Cardiac muscle cell (in vitro differentiated cells and primary cell): ENCODE measurements at regions not wholly inside any gene's neighbourhood (a gene's known extent, or its start where the extent isn't known, plus 50 kb on each side); places are given as distances from the start of the nearest gene placed in this dataset.
A peak's percentile ranks its signal among the peaks of the same experiment; 100 is the strongest.

Source experiments
- DNase-seq, 2 donors: peaks; one replicate each; pipeline versions ENCODE4 v3.0.0 to v3.0.0-alpha.2; 2010 to 2017; ENCODE audit warnings: low read depth in 1 of 2, low spot score in 1 of 2
- H3K27ac ChIP-seq: fragments of 200-600 bp; sonication (generic); 2 replicates; pipeline ENCODE4 v1.5.1; 2016
- H3K27me3 ChIP-seq: fragments of 200-600 bp; sonication (generic); 2 replicates; pipeline ENCODE4 v1.6.0; 2016; ENCODE audit warnings: control low read depth
- H3K36me3 ChIP-seq: fragments of 200-600 bp; sonication (generic); 2 replicates; pipeline ENCODE4 v1.5.1; 2016; ENCODE audit warnings: control low read depth
- H3K4me1 ChIP-seq: fragments of 200-600 bp; sonication (generic); 2 replicates; pipeline ENCODE4 v1.8.1; 2017; ENCODE audit warnings: low read depth, mild to moderate bottlenecking, mixed run types
- H3K4me3 ChIP-seq: fragments of 200-600 bp; sonication (generic); 2 replicates; pipeline ENCODE4 v1.5.1; 2016; ENCODE audit warnings: mild to moderate bottlenecking
- H3K9me3 ChIP-seq: fragments of 200-600 bp; sonication (generic); 2 replicates; pipeline ENCODE4 v1.5.1; 2017; ENCODE audit warnings: low read depth, mild to moderate bottlenecking, control low read depth
- TF ChIP-seq, protein P1 (sequence below): IDR thresholded peaks from 2 replicates; pipeline ENCODE4 v1.5.1; 2012; ENCODE audit warnings: low read depth, mild to moderate bottlenecking, low read length

DNA sequence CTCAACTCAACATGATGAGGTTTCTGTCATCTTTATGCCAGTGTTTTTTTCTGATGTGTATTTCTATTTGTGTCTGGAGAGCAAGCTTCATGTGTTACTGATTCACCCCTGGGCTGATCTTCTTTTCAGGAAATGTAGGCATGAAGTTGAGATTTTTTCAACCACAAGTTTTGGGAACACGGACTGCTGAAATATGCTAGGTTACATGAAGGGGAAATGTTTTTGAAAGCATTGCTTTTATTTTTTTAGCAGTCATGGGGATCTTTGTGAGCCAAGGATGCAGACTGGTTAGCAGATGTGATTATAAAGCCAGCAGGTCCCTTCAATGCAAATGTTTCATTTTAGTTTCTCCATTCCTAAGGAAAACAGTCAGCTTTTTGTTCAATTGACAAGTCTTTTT lies 219.3 kb upstream of the COL8A1 start:
- Histone ChIP-seq H3K4me3 (no peak overlapping the region), H3K27ac (no peak overlapping the region)
- TF ChIP-seq, protein P1, sequence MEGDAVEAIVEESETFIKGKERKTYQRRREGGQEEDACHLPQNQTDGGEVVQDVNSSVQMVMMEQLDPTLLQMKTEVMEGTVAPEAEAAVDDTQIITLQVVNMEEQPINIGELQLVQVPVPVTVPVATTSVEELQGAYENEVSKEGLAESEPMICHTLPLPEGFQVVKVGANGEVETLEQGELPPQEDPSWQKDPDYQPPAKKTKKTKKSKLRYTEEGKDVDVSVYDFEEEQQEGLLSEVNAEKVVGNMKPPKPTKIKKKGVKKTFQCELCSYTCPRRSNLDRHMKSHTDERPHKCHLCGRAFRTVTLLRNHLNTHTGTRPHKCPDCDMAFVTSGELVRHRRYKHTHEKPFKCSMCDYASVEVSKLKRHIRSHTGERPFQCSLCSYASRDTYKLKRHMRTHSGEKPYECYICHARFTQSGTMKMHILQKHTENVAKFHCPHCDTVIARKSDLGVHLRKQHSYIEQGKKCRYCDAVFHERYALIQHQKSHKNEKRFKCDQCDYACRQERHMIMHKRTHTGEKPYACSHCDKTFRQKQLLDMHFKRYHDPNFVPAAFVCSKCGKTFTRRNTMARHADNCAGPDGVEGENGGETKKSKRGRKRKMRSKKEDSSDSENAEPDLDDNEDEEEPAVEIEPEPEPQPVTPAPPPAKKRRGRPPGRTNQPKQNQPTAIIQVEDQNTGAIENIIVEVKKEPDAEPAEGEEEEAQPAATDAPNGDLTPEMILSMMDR = no peak

DNA sequence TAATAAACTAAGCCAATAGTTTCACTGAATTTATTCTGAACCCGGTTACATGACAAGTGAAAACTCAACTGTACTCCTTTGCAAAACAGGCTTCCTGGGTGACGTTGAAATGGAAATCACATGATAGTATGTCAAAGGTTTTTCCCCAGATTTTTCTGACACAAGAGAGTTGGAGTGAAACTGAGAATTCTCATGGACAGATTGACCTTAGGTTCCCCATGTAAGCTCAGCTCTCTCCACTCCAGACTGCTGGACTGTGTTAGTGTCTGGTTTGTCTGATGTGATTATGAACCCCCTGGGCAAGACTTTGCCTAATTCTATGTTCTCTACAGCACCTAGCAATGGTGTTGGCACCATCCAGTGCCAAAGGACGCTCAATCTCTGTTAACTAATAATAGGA lies 219.7 kb upstream of the COL8A1 start:
- TF ChIP-seq, protein P1 = no peak

More for the DNA sequence above, 219.3 kb upstream of the COL8A1 start:
- Histone ChIP-seq H3K9me3 (no peaks in the 10 kb centered on the region), H3K36me3 (no peaks in the 10 kb centered on the region), H3K27me3 (no peaks in the 10 kb centered on the region), H3K4me1 (no peaks in the 10 kb centered on the region)
- DNase-seq = peak in 1 of 2 donors; percentile 59

DNA sequence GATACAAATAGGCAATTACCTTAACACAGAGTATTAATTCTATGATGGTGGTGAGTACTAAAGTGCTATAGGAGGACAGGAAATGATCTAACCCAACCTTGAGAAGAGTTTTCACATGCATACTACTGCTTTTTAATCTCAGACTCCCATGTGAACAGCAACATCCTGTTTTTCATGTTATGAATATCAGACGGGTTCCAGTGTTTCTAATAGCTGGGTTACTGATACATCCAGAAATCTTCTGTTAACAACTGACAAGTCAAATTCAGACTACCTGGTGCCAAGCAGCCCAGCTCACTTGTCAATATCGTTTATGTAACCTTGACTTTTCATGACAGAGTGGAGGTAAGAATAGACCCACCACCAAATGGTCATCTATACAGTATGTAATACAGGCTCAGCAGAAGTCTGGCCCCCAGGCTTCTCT lies 220.2 kb upstream of the COL8A1 start:
- no peaks in the 10 kb centered on the region for H3K27me3 ChIP-seq
- TF ChIP-seq, protein P1 = no peak
- no peak overlapping the region for H3K4me3 ChIP-seq
- DNase-seq = no peak
- H3K27ac ChIP-seq = no peak overlapping the region
- no peaks in the 10 kb centered on the region for H3K9me3 ChIP-seq
- H3K36me3 ChIP-seq = no peaks in the 10 kb centered on the region
- H3K4me1 ChIP-seq = no peaks in the 10 kb centered on the region

More for the DNA sequence above, 219.7 kb upstream of the COL8A1 start:
- H3K36me3 ChIP-seq = no peaks in the 10 kb centered on the region
- DNase-seq = no peak
- H3K27me3 ChIP-seq = no peaks in the 10 kb centered on the region
- no peaks in the 10 kb centered on the region for H3K4me1 ChIP-seq
- H3K4me3 ChIP-seq = no peak overlapping the region
- H3K27ac ChIP-seq = no peak overlapping the region
- H3K9me3 ChIP-seq = no peaks in the 10 kb centered on the region

DNA sequence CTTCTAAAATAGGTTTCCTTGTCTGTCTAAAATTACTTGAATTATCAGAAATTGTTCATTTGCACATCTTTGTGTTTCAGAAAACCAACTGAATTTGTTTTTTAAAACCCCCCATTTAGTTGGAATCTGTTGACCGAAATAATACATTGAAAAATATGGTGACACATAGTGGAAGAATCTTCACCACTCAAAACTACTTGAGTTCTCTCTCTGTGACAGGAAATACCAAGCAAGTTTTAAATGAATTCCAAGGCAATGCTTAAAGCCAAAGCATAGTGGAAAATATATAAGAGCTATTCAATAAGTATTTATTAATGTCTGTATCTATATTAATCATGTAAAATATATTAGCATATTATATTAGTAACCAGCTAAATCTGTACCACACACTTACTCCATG lies 224.9 kb upstream of the COL8A1 start:
- H3K4me1 ChIP-seq = no peaks in the 10 kb centered on the region
- TF ChIP-seq, protein P1 = no peak
- H3K27me3 ChIP-seq = no peaks in the 10 kb centered on the region
- peak in 1 of 2 donors; percentile 77 for DNase-seq
- no peak overlapping the region for H3K4me3 ChIP-seq
- no peaks in the 10 kb centered on the region for H3K9me3 ChIP-seq
- H3K27ac ChIP-seq = no peak overlapping the region
- H3K36me3 ChIP-seq = no peaks in the 10 kb centered on the region

DNA sequence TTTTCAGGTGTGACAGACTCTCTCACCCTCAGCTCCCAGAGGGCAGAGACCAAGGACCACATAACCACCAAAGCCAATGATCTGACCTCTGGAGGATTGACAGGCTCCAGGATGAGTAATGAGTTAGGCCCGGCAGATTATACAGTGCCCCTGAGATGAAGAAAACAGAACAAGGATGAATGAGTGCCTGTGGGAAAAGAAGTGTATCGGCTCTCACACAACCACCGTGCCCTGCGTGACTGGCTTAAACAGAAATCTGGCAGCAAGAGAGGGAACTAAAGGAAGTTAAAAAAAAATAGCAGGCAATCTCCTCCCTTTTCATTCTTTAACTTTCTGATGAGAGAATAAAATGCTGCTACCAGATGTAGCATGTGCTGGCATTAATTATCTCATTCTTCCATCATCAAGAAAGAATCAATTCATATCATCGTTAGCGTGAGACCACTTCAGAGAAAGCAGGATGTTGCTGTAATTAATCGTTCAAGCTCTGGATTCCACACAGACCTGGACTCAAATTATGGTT lies 227.5 kb upstream of the COL8A1 start:
- TF ChIP-seq, protein P1 = no peak
- peak in 1 of 2 donors; percentile 64 for DNase-seq
- H3K27ac ChIP-seq = no peak overlapping the region

More for the DNA sequence above, 227.5 kb upstream of the COL8A1 start:
- Histone ChIP-seq H3K4me1 (no peaks in the 10 kb centered on the region), H3K27me3 (no peaks in the 10 kb centered on the region), H3K4me3 (no peak overlapping the region), H3K36me3 (no peaks in the 10 kb centered on the region), H3K9me3 (no peaks in the 10 kb centered on the region)
